CD14-positive monocyte (primary cell): ENCODE measurements at regions not wholly inside any gene's neighbourhood (a gene's known extent, or its start where the extent isn't known, plus 50 kb on each side); places are given as distances from the start of the nearest gene placed in this dataset.

Source experiments
- DNase-seq, 3 donors: peaks; one replicate each; pipeline ENCODE4 v3.0.0-alpha.2; 2011 to 2022
- H2AFZ ChIP-seq: 2 replicates; pipeline ENCODE4 v1.6.0; 2012; ENCODE audit warnings: mild to moderate bottlenecking, low read depth, low read length, inconsistent platforms; ENCODE audit not compliant: insufficient read depth, poor library complexity, severe bottlenecking
- H3K27ac ChIP-seq, 2 donors: 1 replicate in 1 of 2; 2 replicates in 1 of 2; pipeline ENCODE4 v1.5.1; 2012 to 2013; ENCODE audit warnings: low read length in 2 of 2, control low read depth in 1 of 2, inconsistent platforms in 1 of 2, low read depth in 1 of 2, mild to moderate bottlenecking in 1 of 2
- H3K27me3 ChIP-seq, 2 donors: one replicate each; pipeline versions ENCODE4 v1.6.0 to v1.6.1; 2011 to 2013; ENCODE audit warnings: low read length in 2 of 2; ENCODE audit not compliant: control insufficient read depth in 2 of 2, insufficient read depth in 2 of 2
- H3K36me3 ChIP-seq, 2 donors: replicated peaks in 1 of 2; 1 replicate in 1 of 2; 2 replicates in 1 of 2; pipeline versions ENCODE4 v1.5.1 to v1.6.1; 2012 to 2013; ENCODE audit warnings: low read length in 2 of 2, control low read depth in 1 of 2, inconsistent platforms in 1 of 2, mild to moderate bottlenecking in 1 of 2; ENCODE audit not compliant: insufficient read depth in 2 of 2, control insufficient read depth in 1 of 2
- H3K4me1 ChIP-seq, 2 donors: 1 replicate in 1 of 2; 2 replicates in 1 of 2; pipeline versions ENCODE4 v1.5.1 to v1.6.1; 2012 to 2013; ENCODE audit warnings: low read length in 2 of 2, control low read depth in 1 of 2, inconsistent platforms in 1 of 2, mild to moderate bottlenecking in 1 of 2, moderate library complexity in 1 of 2; ENCODE audit not compliant: insufficient read depth in 2 of 2, control insufficient read depth in 1 of 2
- H3K4me2 ChIP-seq: replicated peaks from 2 replicates; pipeline ENCODE3; 2012; ENCODE audit warnings: low read length, moderate library complexity, mild to moderate bottlenecking; ENCODE audit not compliant: poor library complexity, severe bottlenecking; ENCODE audit errors: extremely low read depth
- H3K4me3 ChIP-seq, 3 experiments: fragments of 200-600 bp in 1 of 3; sonication (generic) in 1 of 3; replicated peaks in 1 of 3; 1 replicate in 2 of 3; 2 replicates in 1 of 3; pipeline ENCODE4 v1.5.1; 2011 to 2013; ENCODE audit warnings: low read length in 3 of 3, mild to moderate bottlenecking in 3 of 3, control low read depth in 2 of 3, low read depth in 2 of 3, inconsistent platforms in 1 of 3, moderate library complexity in 1 of 3
- H3K79me2 ChIP-seq: 2 replicates; pipeline ENCODE4 v1.6.0; 2012; ENCODE audit warnings: mild to moderate bottlenecking, control low read depth, inconsistent platforms, low read length, moderate library complexity; ENCODE audit not compliant: insufficient read depth
- H3K9ac ChIP-seq: 2 replicates; pipeline ENCODE4 v1.6.0; 2017; ENCODE audit warnings: low read length, mild to moderate bottlenecking; ENCODE audit not compliant: insufficient read depth, poor library complexity, severe bottlenecking
- H3K9me3 ChIP-seq, 2 donors: replicated peaks in 1 of 2; 1 replicate in 1 of 2; 2 replicates in 1 of 2; pipeline versions ENCODE4 v1.5.1 to v1.6.1; 2012 to 2013; ENCODE audit warnings: low read length in 2 of 2, control low read depth in 1 of 2; ENCODE audit not compliant: control insufficient read depth in 1 of 2, insufficient read depth in 1 of 2
- H4K20me1 ChIP-seq: 2 replicates; pipeline ENCODE4 v1.6.0; 2012; ENCODE audit warnings: mild to moderate bottlenecking, low read length, control low read depth, moderate library complexity; ENCODE audit not compliant: insufficient read depth
- H3K27ac Mint-ChIP-seq, 7 donors: one replicate each; pipeline ENCODE4 v1.8.0; 2020; ENCODE audit warnings: mild to moderate bottlenecking in 7 of 7, mixed read lengths in 7 of 7, moderate library complexity in 6 of 7, inconsistent platforms in 2 of 7
- H3K27me3 Mint-ChIP-seq, 3 donors: one replicate each; pipeline ENCODE4 v1.8.0; 2021 to 2022; ENCODE audit warnings: low read depth in 3 of 3, mild to moderate bottlenecking in 3 of 3, mixed read lengths in 3 of 3, moderate library complexity in 3 of 3, inconsistent platforms in 1 of 3
- H3K36me3 Mint-ChIP-seq, 2 donors: one replicate each; pipeline ENCODE4 v1.8.0; 2020; ENCODE audit warnings: mixed read lengths in 2 of 2, inconsistent platforms in 1 of 2, mild to moderate bottlenecking in 1 of 2
- H3K4me1 Mint-ChIP-seq: one replicate; pipeline ENCODE4 v1.8.0; 2020; ENCODE audit warnings: mild to moderate bottlenecking, mixed read lengths
- H3K4me3 Mint-ChIP-seq, 2 donors: one replicate each; pipeline ENCODE4 v1.8.0; 2020; ENCODE audit warnings: mild to moderate bottlenecking in 2 of 2, mixed read lengths in 2 of 2, moderate library complexity in 1 of 2
- H3K9me3 Mint-ChIP-seq, 7 donors: one replicate each; pipeline ENCODE4 v1.8.0; 2020 to 2022; ENCODE audit warnings: mixed read lengths in 7 of 7, mild to moderate bottlenecking in 6 of 7, moderate library complexity in 6 of 7, inconsistent platforms in 2 of 7
- CTCF ChIP-seq: fragments of 200-600 bp; IDR thresholded peaks from one replicate; pipeline ENCODE4 v1.8.0; 2022; ENCODE audit warnings: antibody characterized with exemption, mild to moderate bottlenecking
- WGBS: methylation state at CpG from one replicate; pipeline ENCODE4 v1.1.5; 2013; ENCODE audit warnings: missing lambda C conversion rate; ENCODE audit not compliant: insufficient coverage; 5-methylcytosine and 5-hydroxymethylcytosine counted together
- intact Hi-C, 2 donors: fragments of 100-400 bp; cut with micrococcal nuclease; formaldehyde crosslinking; loops; one replicate each; pipeline versions ENCODE4 v1.15.0 to v1.15.1; 2023

- Histone ChIP-seq H3K4me1 (no peaks in the 10 kb centered on the region), H3K4me3 (no peak overlapping the region), H3K4me2 (no peak overlapping the region), H2AFZ (no peak overlapping the region), H3K9ac (no peak overlapping the region), H3K9me3 (no peaks in the 10 kb centered on the region), H3K79me2 (no peaks in the 10 kb centered on the region), H3K36me3 (no peaks in the 10 kb centered on the region), H3K27ac (no peak overlapping the region), H4K20me1 (no peaks in the 10 kb centered on the region), H3K27me3 (no peaks in the 10 kb centered on the region)
- WGBS: no CpG with 5 or more reads among the region's 3 CpGs
- DNase-seq: no peak
- Mint-ChIP-seq H3K27me3 (peaks cover 0 to 1% (median 0%) of the 10 kb centered on the region in 3 donors), H3K4me1 (no peaks in the 10 kb centered on the region), H3K4me3 (no peak overlapping the region), H3K9me3 (peaks cover 0 to 1% (median 0%) of the 10 kb centered on the region in 7 donors), H3K36me3 (no peaks in the 10 kb centered on the region), H3K27ac (no peak overlapping the region)
- TF ChIP-seq CTCF: no peak
- intact Hi-C loops: no loop called here
Observed at GRCh38 chr9:20152151-20152725, 363.4 kb upstream of the SLC24A2 start.

GRCh38 chr9:20148416-20148815, 359.6 kb upstream of the SLC24A2 start:
- no peaks in the 10 kb centered on the region for H3K36me3 Mint-ChIP-seq
- Histone ChIP-seq H3K9ac (no peak overlapping the region), H3K4me2 (no peak overlapping the region), H3K9me3 (no peaks in the 10 kb centered on the region), H3K27me3 (peaks cover 0 to 2% of the 10 kb centered on the region in 2 donors), H3K4me3 (no peak overlapping the region), H3K27ac (no peak overlapping the region), H3K4me1 (no peaks in the 10 kb centered on the region), H4K20me1 (no peaks in the 10 kb centered on the region), H2AFZ (no peak overlapping the region), H3K79me2 (no peaks in the 10 kb centered on the region), H3K36me3 (no peaks in the 10 kb centered on the region)
- peaks cover 4% of the 10 kb centered on the region for H3K4me1 Mint-ChIP-seq
- intact Hi-C loops: no loop called here
- no peak overlapping the region for H3K4me3 Mint-ChIP-seq
- peaks cover 0 to 2% (median 0%) of the 10 kb centered on the region in 3 donors for H3K27me3 Mint-ChIP-seq
- DNase-seq: no peak
- no peak overlapping the region for H3K27ac Mint-ChIP-seq
- TF ChIP-seq CTCF: no peak
- peaks cover 0 to 2% (median 0%) of the 10 kb centered on the region in 7 donors for H3K9me3 Mint-ChIP-seq
- WGBS: 100% methylated on average over 1 of the region's 2 CpGs
